ENCODE measurements at regions not wholly inside any gene's neighbourhood (a gene's known extent, or its start where the extent isn't known, plus 50 kb on each side); places are given as distances from the start of the nearest gene placed in this dataset.

- no peak overlapping the region for H3K9ac ChIP-seq
- no peaks in the 10 kb centered on the region for H3K9me3 ChIP-seq (ENCODE audit: low read depth)
- H3K36me3 Mint-ChIP-seq = no peaks in the 10 kb centered on the region
- H3K4me2 ChIP-seq = no peak overlapping the region
- H3K36me3 ChIP-seq = no peaks in the 10 kb centered on the region
- DNase-seq (ENCODE audit: low spot score) = no peak
- no peak overlapping the region for H3K4me3 Mint-ChIP-seq
- H3K4me1 ChIP-seq = no peaks in the 10 kb centered on the region
- H4K20me1 ChIP-seq (ENCODE audit: low read depth) = no peaks in the 10 kb centered on the region
- no peak overlapping the region for H3K27ac Mint-ChIP-seq
- no peak for TF ChIP-seq EZH2 (IDR thresholded peaks at IDR 0.05)
- TF ChIP-seq EZH2phosphoT487 (IDR thresholded peaks at IDR 0.05) = no peak
- TF ChIP-seq, protein P1, sequence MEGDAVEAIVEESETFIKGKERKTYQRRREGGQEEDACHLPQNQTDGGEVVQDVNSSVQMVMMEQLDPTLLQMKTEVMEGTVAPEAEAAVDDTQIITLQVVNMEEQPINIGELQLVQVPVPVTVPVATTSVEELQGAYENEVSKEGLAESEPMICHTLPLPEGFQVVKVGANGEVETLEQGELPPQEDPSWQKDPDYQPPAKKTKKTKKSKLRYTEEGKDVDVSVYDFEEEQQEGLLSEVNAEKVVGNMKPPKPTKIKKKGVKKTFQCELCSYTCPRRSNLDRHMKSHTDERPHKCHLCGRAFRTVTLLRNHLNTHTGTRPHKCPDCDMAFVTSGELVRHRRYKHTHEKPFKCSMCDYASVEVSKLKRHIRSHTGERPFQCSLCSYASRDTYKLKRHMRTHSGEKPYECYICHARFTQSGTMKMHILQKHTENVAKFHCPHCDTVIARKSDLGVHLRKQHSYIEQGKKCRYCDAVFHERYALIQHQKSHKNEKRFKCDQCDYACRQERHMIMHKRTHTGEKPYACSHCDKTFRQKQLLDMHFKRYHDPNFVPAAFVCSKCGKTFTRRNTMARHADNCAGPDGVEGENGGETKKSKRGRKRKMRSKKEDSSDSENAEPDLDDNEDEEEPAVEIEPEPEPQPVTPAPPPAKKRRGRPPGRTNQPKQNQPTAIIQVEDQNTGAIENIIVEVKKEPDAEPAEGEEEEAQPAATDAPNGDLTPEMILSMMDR (IDR thresholded peaks at IDR 0.05) = no peak
- no peaks in the 10 kb centered on the region for H3K79me2 ChIP-seq (ENCODE audit: low read depth)
- H3K27me3 ChIP-seq = no peaks in the 10 kb centered on the region
- peaks cover 4% of the 10 kb centered on the region for H3K27me3 Mint-ChIP-seq (ENCODE audit: insufficient read depth, low read depth)
- H3K4me1 Mint-ChIP-seq = peaks cover 6% of the 10 kb centered on the region
- no peaks in the 10 kb centered on the region for H3F3A ChIP-seq (ENCODE audit: low read depth)
- no peak overlapping the region for H2AFZ ChIP-seq (replicated peaks)
- H3K9me3 Mint-ChIP-seq = no peaks in the 10 kb centered on the region
- no peak overlapping the region for H3K4me3 ChIP-seq
- H3K27ac ChIP-seq = no peak overlapping the region
These were observed 431.2 kb downstream of the TNS3 start for GRCh38 chr7:47150497-47151260.

- H3K4me1 Mint-ChIP-seq = peaks cover 6% of the 10 kb centered on the region
- H3K4me3 ChIP-seq = no peak overlapping the region
- no peak overlapping the region for H2AFZ ChIP-seq (replicated peaks)
- TF ChIP-seq, protein P1 (IDR thresholded peaks at IDR 0.05) = no peak
- TF ChIP-seq EZH2phosphoT487 (IDR thresholded peaks at IDR 0.05) (no peak), EZH2 (IDR thresholded peaks at IDR 0.05) (no peak)
- no peak overlapping the region for H3K9ac ChIP-seq
- no peaks in the 10 kb centered on the region for H3K36me3 Mint-ChIP-seq
- H3K4me1 ChIP-seq = no peaks in the 10 kb centered on the region
- no peaks in the 10 kb centered on the region for H3K9me3 Mint-ChIP-seq
- H3K9me3 ChIP-seq (ENCODE audit: low read depth) = no peaks in the 10 kb centered on the region
- DNase-seq (ENCODE audit: low spot score) = no peak
- H3K4me2 ChIP-seq = no peak overlapping the region
- H3K27ac Mint-ChIP-seq = no peak overlapping the region
- H3K27me3 Mint-ChIP-seq (ENCODE audit: insufficient read depth, low read depth) = peaks cover 4% of the 10 kb centered on the region
- no peaks in the 10 kb centered on the region for H4K20me1 ChIP-seq (ENCODE audit: low read depth)
- H3K79me2 ChIP-seq (ENCODE audit: low read depth) = no peaks in the 10 kb centered on the region
- H3K36me3 ChIP-seq = no peaks in the 10 kb centered on the region
- H3K27me3 ChIP-seq = no peaks in the 10 kb centered on the region
- no peak overlapping the region for H3K4me3 Mint-ChIP-seq
- no peak overlapping the region for H3K27ac ChIP-seq
- no peaks in the 10 kb centered on the region for H3F3A ChIP-seq (ENCODE audit: low read depth)
These were observed 431.9 kb downstream of the TNS3 start for GRCh38 chr7:47149971-47150370.

DNA sequence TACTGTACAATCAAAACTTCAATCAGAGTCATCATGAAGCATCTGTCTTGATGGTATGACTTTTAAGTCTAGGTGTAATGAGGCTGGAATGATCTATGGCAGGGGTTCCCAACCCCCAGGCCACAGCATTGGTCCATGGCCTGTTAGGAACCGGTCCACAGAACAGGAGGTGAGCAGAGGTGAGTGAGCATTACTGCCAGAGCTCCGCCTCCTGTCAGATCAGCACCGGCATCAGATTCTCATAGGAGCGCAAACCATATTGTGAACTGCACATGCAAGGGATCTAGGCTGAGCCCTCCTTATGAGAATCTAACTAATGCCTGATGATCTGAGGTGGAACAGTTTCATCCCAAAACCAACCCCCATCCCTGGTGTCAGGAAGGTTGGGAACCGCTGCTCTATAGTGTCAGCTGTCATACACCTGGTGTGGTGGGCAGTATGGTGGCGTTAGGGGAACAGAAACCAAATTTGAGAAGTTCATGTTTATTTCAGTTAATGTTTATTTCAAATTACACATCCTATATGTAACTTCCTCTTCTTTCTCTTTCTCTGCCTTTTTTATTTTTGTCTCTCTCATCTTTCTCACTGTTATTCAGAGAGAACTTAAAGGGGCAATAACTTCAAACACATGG lies 432.6 kb downstream of the TNS3 start:
- H3K27ac ChIP-seq = no peak overlapping the region
- H3K4me2 ChIP-seq = no peak overlapping the region
- H2AFZ ChIP-seq (replicated peaks) = no peak overlapping the region

More for the DNA sequence above, 432.6 kb downstream of the TNS3 start:
- TF ChIP-seq EZH2 (IDR thresholded peaks at IDR 0.05) (no peak), EZH2phosphoT487 (IDR thresholded peaks at IDR 0.05) (no peak)
- TF ChIP-seq, protein P1 (IDR thresholded peaks at IDR 0.05) = no peak
- Histone ChIP-seq H3K36me3 (no peaks in the 10 kb centered on the region), H4K20me1 (ENCODE audit: low read depth) (no peaks in the 10 kb centered on the region), H3K27me3 (no peaks in the 10 kb centered on the region), H3K4me1 (no peaks in the 10 kb centered on the region), H3K79me2 (ENCODE audit: low read depth) (no peaks in the 10 kb centered on the region), H3F3A (ENCODE audit: low read depth) (no peaks in the 10 kb centered on the region), H3K4me3 (no peak overlapping the region), H3K9ac (no peak overlapping the region), H3K9me3 (ENCODE audit: low read depth) (no peaks in the 10 kb centered on the region)
- DNase-seq (ENCODE audit: low spot score) = no peak
- no peak overlapping the region for H3K4me3 Mint-ChIP-seq
- H3K27me3 Mint-ChIP-seq (ENCODE audit: insufficient read depth, low read depth) = peaks cover 4% of the 10 kb centered on the region
- H3K4me1 Mint-ChIP-seq = peaks cover 6% of the 10 kb centered on the region
- no peaks in the 10 kb centered on the region for H3K36me3 Mint-ChIP-seq
- H3K27ac Mint-ChIP-seq = no peak overlapping the region
- no peaks in the 10 kb centered on the region for H3K9me3 Mint-ChIP-seq
